AG09309 (cell line): ENCODE measurements at regions not wholly inside any gene's neighbourhood (a gene's known extent, or its start where the extent isn't known, plus 50 kb on each side); places are given as distances from the start of the nearest gene placed in this dataset.

Experiments used
- DNase-seq: peaks from one replicate; pipeline ENCODE4 v3.0.0-alpha.2; 2010; ENCODE audit warnings: low read depth
- H3K4me3 ChIP-seq: 2 replicates; pipeline ENCODE4 v1.5.1; 2011; ENCODE audit warnings: mild to moderate bottlenecking, low read depth, low read length, moderate library complexity; ENCODE audit not compliant: control insufficient read depth
- CTCF ChIP-seq: IDR thresholded peaks from 2 replicates; pipeline ENCODE4 v1.5.1; 2011; ENCODE audit warnings: mild to moderate bottlenecking, low read depth, low read length, inconsistent platforms; ENCODE audit not compliant: insufficient read depth, control insufficient read depth; ENCODE audit errors: missing control alignments

- DNase-seq, result no peak
- no peak overlapping the region for H3K4me3 ChIP-seq
- TF ChIP-seq CTCF, result no peak
Observed at GRCh38 chr2:14804902-14805301, 172.4 kb downstream of the LRATD1 start.

GRCh38 chr2:14806613-14807012, 174.1 kb downstream of the LRATD1 start:
- no peak for DNase-seq
- no peak for TF ChIP-seq CTCF
- no peak overlapping the region for H3K4me3 ChIP-seq

- H3K4me3 ChIP-seq, result no peak overlapping the region
- no peak for DNase-seq
- no peak for TF ChIP-seq CTCF
Observed at GRCh38 chr2:14815201-14815600, 182.7 kb downstream of the LRATD1 start.

- TF ChIP-seq CTCF, result no peak
- no peak overlapping the region for H3K4me3 ChIP-seq
- DNase-seq, result no peak
Observed at GRCh38 chr2:14816069-14817060, 183.8 kb downstream of the LRATD1 start.

- no peak overlapping the region for H3K4me3 ChIP-seq
- TF ChIP-seq CTCF, result no peak
- no peak for DNase-seq
Observed at GRCh38 chr2:14817848-14818247, 185.3 kb downstream of the LRATD1 start.

GRCh38 chr2:14826518-14826917, 194.0 kb downstream of the LRATD1 start:
- no peak for DNase-seq
- no peak for TF ChIP-seq CTCF
- no peak overlapping the region for H3K4me3 ChIP-seq
